ENCODE measurements at regions not wholly inside any gene's neighbourhood (a gene's known extent, or its start where the extent isn't known, plus 50 kb on each side); places are given as distances from the start of the nearest gene placed in this dataset.

DNA sequence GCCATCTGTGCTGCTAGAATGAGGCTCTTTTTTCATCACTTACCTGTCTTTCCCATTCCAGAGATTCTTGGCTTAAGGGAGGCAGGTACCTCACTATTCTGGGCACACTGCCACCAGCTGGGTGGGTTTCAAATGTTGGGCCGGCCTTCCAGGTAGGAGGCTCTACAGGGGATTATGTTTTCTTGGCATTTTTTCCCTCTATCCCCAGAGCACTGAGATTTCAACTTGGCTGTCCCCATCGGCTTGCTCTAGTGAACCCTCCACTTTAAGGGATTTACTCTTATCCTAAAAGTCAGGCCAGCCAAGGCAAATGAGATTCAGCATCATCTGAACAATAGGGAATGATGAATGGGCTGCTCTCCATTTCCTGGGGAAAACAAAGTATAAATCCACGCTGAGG is 710.1 kb upstream of the CELF2 start:
- Mint-ChIP-seq H3K27ac (no peak overlapping the region), H3K27me3 (peaks cover 24% of the 10 kb centered on the region), H3K36me3 (ENCODE audit: low read depth) (no peaks in the 10 kb centered on the region), H3K4me3 (no peak overlapping the region), H3K4me1 (no peaks in the 10 kb centered on the region)
- H3K9me3 ChIP-seq (ENCODE audit: control insufficient read depth, low read length, poor library complexity, severe bottlenecking), result no peaks in the 10 kb centered on the region
- DNase-seq, result no peak
- no peak for ATAC-seq

DNA sequence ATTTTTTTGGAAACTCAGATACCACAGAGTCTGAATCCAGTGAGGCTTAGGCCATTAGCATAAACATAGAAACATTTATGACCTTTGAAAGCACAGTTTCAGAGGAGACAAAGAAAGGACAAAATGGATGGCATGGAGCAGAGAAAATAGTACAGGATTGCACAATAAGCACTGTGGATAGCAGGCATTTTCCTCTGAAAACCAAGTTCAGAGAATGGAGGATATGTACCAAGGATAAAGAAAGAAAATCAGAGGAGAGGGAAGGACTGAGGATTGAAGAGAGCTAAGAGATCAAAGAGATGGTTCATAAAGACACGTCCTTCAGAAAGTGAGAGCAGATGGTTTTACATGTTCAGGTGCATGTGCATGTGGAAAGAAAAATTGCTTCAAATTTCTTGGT is 707.2 kb upstream of the CELF2 start:
- H3K36me3 Mint-ChIP-seq (ENCODE audit: low read depth), result no peaks in the 10 kb centered on the region
- no peak overlapping the region for H3K27ac Mint-ChIP-seq
- H3K4me3 Mint-ChIP-seq, result no peak overlapping the region
- no peaks in the 10 kb centered on the region for H3K4me1 Mint-ChIP-seq
- no peak for ATAC-seq
- no peaks in the 10 kb centered on the region for H3K9me3 ChIP-seq (ENCODE audit: control insufficient read depth, low read length, poor library complexity, severe bottlenecking)
- DNase-seq, result no peak
- peaks cover 8% of the 10 kb centered on the region for H3K27me3 Mint-ChIP-seq

DNA sequence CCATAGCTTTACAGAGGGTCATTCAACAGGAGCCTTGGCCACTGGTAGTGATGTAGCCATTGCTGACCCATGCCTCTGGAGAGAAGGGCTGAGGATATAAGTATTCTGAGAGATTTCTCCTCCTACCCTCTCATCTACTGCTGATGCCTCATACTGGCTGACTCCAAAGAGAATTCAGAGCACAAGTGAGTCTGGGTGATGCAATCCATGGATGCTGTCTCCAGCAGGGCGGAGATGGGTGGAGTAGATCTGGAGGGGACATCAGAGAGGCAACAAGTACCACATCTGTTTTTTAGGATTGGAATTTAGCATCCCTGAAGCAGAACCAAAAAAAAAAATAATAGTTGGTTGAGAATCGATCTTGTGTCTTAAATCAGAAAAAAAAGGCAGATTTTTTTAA is 705.7 kb upstream of the CELF2 start:
- H3K4me1 Mint-ChIP-seq, result no peaks in the 10 kb centered on the region
- H3K9me3 ChIP-seq (ENCODE audit: control insufficient read depth, low read length, poor library complexity, severe bottlenecking), result no peaks in the 10 kb centered on the region
- H3K27me3 Mint-ChIP-seq, result peaks cover 9% of the 10 kb centered on the region
- H3K4me3 Mint-ChIP-seq, result no peak overlapping the region
- no peaks in the 10 kb centered on the region for H3K36me3 Mint-ChIP-seq (ENCODE audit: low read depth)
- no peak for ATAC-seq
- H3K27ac Mint-ChIP-seq, result no peak overlapping the region
- DNase-seq, result no peak

DNA sequence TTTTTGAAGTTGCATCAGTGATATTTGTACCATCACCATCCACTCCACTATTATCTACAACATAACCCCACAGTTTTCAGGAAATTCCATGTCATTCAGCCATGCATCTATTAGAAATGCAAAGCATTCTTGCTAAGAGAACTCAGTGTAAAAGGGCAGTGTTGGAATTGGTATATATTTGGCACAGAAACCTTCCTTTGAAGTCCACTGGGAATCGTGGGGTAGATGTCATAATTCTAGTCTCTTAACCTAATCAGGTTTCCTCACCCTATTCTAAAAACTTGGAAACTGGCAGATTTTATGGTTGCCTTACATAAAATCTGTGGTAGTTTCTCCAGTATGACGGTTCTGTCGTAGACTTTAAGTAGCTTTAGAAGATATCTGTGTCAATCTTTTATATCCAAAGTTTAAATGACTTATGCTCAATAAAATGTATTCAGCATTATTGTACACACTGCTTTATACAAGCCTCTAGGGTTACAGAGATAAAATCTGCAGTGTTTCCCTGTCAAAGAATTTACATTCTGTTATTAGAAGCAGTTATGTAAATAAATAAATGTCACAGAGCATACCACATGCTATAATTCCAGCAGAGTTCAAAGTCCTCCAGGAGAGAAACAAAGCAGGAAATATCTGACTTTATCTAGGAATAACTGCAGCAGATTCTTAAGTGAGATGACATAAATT is 704.4 kb upstream of the CELF2 start:
- H3K27ac Mint-ChIP-seq, result no peak overlapping the region
- no peaks in the 10 kb centered on the region for H3K36me3 Mint-ChIP-seq (ENCODE audit: low read depth)
- H3K4me3 Mint-ChIP-seq, result no peak overlapping the region
- ATAC-seq, result no peak
- peaks cover 7% of the 10 kb centered on the region for H3K27me3 Mint-ChIP-seq
- no peaks in the 10 kb centered on the region for H3K4me1 Mint-ChIP-seq
- H3K9me3 ChIP-seq (ENCODE audit: control insufficient read depth, low read length, poor library complexity, severe bottlenecking), result no peaks in the 10 kb centered on the region
- no peak for DNase-seq

DNA sequence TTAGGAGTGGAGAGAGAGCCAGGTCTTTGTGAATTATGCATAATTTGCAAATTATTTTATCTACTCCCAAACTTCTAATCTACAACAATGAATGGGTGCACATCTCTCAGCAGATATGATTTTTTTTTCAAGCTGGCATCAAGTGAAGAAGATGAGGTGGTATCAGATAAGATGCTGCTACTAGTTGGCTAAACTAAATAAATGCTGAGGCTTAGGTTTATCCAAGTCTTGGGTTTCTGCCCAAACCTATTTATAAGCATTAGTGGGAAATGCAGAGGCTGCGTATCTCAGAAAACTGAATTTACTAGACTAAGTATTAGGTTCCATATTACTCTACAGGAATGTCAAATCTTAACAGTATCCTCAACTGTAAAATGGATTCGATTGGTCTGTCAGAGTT is 703.0 kb upstream of the CELF2 start:
- DNase-seq (no peak), ATAC-seq (no peak)
- H3K36me3 Mint-ChIP-seq (ENCODE audit: low read depth), result no peaks in the 10 kb centered on the region
- H3K27me3 Mint-ChIP-seq, result peaks cover 7% of the 10 kb centered on the region
- no peak overlapping the region for H3K4me3 Mint-ChIP-seq
- H3K9me3 ChIP-seq (ENCODE audit: control insufficient read depth, low read length, poor library complexity, severe bottlenecking), result no peaks in the 10 kb centered on the region
- no peak overlapping the region for H3K27ac Mint-ChIP-seq
- H3K4me1 Mint-ChIP-seq, result no peaks in the 10 kb centered on the region

DNA sequence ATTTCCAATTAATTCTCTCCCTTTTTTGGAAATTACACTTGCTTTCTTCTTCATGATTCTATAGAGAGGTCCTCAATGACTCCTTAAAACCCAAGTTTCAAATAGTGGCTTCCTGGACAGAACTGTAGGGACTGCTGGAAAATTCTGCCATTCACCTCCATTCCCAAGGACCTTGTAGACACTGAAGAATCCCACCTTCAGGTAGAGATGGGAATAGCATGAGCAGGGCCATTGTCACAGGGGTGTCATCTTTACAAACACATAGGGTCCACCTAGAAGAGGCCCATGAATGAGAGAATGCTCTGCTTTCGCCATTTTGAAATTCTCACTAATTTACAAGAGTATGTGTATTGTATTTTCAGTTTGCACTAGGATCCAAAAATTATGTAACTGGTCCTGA is 701.7 kb upstream of the CELF2 start:
- ATAC-seq, result no peak
- peaks cover 7% of the 10 kb centered on the region for H3K27me3 Mint-ChIP-seq
- no peak overlapping the region for H3K27ac Mint-ChIP-seq
- no peak overlapping the region for H3K4me3 Mint-ChIP-seq
- no peak for DNase-seq
- no peaks in the 10 kb centered on the region for H3K9me3 ChIP-seq (ENCODE audit: control insufficient read depth, low read length, poor library complexity, severe bottlenecking)
- no peaks in the 10 kb centered on the region for H3K4me1 Mint-ChIP-seq
- no peaks in the 10 kb centered on the region for H3K36me3 Mint-ChIP-seq (ENCODE audit: low read depth)

DNA sequence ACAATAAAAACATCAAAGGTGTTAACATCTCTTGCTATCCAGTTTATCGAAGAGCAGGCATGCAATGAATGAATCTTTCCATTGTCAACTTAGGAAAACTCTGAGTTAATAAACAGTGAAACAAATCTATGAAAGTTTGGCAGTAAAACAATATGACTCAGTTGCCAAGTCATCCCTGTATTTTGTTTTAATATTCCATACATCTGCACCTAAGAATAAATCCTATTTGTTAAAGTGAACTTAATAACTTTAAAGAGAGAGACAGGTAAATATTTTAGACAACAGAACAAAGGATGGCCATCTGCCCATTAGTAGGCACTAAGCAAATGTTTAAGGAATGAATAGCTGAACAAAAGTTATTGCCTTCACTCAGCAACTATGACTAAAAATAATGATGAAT is 700.5 kb upstream of the CELF2 start:
- ATAC-seq, result no peak
- no peak for DNase-seq
- H3K4me3 Mint-ChIP-seq, result no peak overlapping the region

DNA sequence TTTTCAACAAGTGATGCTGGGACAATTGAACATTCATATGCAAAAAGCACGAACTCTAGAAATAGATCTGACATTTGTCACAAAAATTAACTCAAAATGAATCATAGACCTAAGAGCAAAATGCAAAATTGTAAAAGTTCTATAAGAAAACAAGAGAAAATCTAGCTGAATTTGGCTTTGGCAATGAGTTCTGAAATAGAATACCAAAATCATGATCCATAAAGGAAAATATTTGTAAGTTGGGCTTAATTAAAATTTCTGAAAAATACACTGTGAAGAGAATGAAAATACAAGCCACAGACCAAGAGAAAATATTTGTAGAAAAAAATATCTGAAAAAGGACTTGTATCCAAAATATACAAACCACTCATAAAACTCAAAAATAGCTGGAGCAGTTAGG is 698.8 kb upstream of the CELF2 start:
- no peak for DNase-seq
- no peaks in the 10 kb centered on the region for H3K9me3 ChIP-seq (ENCODE audit: control insufficient read depth, low read length, poor library complexity, severe bottlenecking)
- H3K27ac Mint-ChIP-seq, result no peak overlapping the region
- ATAC-seq, result no peak
- peaks cover 2% of the 10 kb centered on the region for H3K36me3 Mint-ChIP-seq (ENCODE audit: low read depth)
- peaks cover 19% of the 10 kb centered on the region for H3K27me3 Mint-ChIP-seq
- H3K4me3 Mint-ChIP-seq, result no peak overlapping the region
- no peaks in the 10 kb centered on the region for H3K4me1 Mint-ChIP-seq

More for the DNA sequence above, 700.5 kb upstream of the CELF2 start:
- H3K27me3 Mint-ChIP-seq, result peaks cover 7% of the 10 kb centered on the region
- no peaks in the 10 kb centered on the region for H3K36me3 Mint-ChIP-seq (ENCODE audit: low read depth)
- no peak overlapping the region for H3K27ac Mint-ChIP-seq
- no peaks in the 10 kb centered on the region for H3K4me1 Mint-ChIP-seq
- H3K9me3 ChIP-seq (ENCODE audit: control insufficient read depth, low read length, poor library complexity, severe bottlenecking), result no peaks in the 10 kb centered on the region

DNA sequence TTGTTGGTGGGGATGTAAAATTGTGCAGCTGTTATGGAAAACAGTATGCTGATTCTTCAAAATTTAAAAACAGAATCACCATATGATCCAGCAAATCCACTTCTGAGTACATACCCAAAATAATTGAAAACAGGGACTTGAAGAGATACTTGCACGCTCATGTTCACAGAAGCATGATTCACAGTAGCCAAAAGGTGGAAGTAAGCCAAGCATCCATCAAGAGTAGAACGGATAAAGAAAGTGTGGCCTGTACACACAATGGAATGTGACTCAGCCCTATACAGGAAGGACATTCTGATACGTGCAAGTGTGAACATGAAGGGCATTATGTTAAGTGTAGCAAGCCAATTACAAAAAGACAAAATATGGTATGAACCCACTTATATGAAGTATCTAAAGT is 696.7 kb upstream of the CELF2 start:
- DNase-seq (no peak), ATAC-seq (no peak)
- Mint-ChIP-seq H3K27ac (no peak overlapping the region), H3K36me3 (ENCODE audit: low read depth) (peaks cover 2% of the 10 kb centered on the region), H3K4me3 (no peak overlapping the region), H3K4me1 (no peaks in the 10 kb centered on the region), H3K27me3 (peaks cover 19% of the 10 kb centered on the region)
- no peaks in the 10 kb centered on the region for H3K9me3 ChIP-seq (ENCODE audit: control insufficient read depth, low read length, poor library complexity, severe bottlenecking)

DNA sequence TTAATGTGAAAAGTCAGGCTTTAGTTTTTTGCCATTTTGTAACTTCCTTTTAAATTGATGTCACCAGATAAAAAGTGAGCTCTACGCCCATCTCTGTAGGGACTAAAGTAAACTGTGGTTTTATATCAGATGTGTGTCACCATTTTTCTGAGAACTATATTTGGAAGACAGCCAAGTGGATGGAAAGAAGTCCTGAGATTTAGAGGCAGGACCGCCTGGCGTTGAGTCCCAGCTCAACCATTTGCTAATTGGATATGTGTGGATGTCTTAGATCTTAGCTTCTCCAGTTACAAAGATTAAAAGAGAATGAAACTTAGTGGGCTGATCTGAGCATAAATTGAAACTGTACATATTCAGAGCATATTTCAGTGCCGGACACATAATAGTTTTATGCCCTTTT is 691.6 kb upstream of the CELF2 start:
- no peak for ATAC-seq
- peaks cover 26% of the 10 kb centered on the region for H3K27me3 Mint-ChIP-seq

DNA sequence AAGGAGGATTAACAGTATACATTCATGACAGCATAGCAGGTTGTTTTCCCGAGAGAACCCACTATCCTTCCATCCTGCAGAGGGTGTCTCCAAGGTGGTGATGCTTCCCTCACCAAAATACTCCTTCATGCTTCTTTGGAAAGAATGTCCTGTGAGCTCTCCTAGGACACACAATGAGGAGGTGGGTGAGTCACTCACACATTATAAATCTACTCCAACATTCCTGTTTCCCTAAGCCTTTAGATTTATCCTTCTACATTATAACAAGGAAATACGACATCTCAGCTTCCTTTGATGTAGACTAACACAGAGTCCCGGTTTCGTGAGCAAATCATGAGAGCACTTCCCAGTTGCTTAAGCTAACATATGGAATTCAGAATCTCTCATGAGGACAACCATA is 689.7 kb upstream of the CELF2 start:
- H3K4me1 Mint-ChIP-seq, result no peaks in the 10 kb centered on the region
- peaks cover 20% of the 10 kb centered on the region for H3K27me3 Mint-ChIP-seq
- H3K4me3 Mint-ChIP-seq, result no peak overlapping the region
- no peaks in the 10 kb centered on the region for H3K9me3 ChIP-seq (ENCODE audit: control insufficient read depth, low read length, poor library complexity, severe bottlenecking)
- H3K36me3 Mint-ChIP-seq (ENCODE audit: low read depth), result peaks cover under 1% of the 10 kb centered on the region
- no peak overlapping the region for H3K27ac Mint-ChIP-seq
- ATAC-seq (no peak), DNase-seq (no peak)

More for the DNA sequence above, 691.6 kb upstream of the CELF2 start:
- H3K4me1 Mint-ChIP-seq, result no peaks in the 10 kb centered on the region
- H3K27ac Mint-ChIP-seq, result no peak overlapping the region
- no peak for DNase-seq
- no peaks in the 10 kb centered on the region for H3K9me3 ChIP-seq (ENCODE audit: control insufficient read depth, low read length, poor library complexity, severe bottlenecking)
- peaks cover 2% of the 10 kb centered on the region for H3K36me3 Mint-ChIP-seq (ENCODE audit: low read depth)
- H3K4me3 Mint-ChIP-seq, result no peak overlapping the region

DNA sequence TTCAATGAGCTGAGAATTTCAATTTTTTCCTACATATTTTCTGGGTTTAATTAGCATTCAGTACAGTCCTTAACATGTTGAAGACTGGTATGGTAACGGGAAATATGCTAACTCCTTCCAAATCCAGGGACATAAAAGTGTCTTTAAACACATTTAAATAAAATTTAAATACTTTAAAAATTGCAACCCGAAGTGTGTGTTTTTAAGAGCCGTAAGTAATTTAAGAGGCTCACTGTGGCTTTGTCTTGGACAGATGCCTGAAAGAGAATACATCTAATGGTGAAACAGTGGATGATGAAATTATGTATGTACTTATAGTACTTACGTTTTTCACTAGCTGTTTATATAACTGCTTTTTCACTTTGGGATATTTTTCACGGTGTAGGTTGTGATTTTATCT is 687.3 kb upstream of the CELF2 start:
- ATAC-seq (no peak), DNase-seq (no peak)
- peaks cover 21% of the 10 kb centered on the region for H3K27me3 Mint-ChIP-seq
- no peaks in the 10 kb centered on the region for H3K4me1 Mint-ChIP-seq
- no peaks in the 10 kb centered on the region for H3K9me3 ChIP-seq (ENCODE audit: control insufficient read depth, low read length, poor library complexity, severe bottlenecking)
- no peaks in the 10 kb centered on the region for H3K36me3 Mint-ChIP-seq (ENCODE audit: low read depth)
- no peak overlapping the region for H3K4me3 Mint-ChIP-seq
- no peak overlapping the region for H3K27ac Mint-ChIP-seq

DNA sequence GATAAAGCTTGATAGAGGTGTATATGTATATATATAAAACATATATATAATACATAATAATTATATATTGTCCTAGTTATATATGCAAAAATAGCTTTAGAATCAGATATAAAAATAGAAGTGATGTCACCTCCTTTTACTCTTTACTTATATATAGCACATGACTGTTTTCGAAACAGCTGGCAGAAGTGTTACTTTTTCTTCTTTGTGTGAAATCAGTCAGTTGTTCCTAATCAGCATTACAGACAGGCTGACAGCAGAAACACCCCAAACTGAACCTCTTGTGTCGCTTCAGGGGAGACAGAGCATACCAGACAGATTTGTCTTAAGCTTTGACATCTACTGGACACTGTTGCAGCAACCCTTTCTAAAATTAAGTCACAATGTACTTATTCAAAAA is 684.9 kb upstream of the CELF2 start:
- no peak overlapping the region for H3K27ac Mint-ChIP-seq
- H3K4me1 Mint-ChIP-seq, result no peaks in the 10 kb centered on the region
- DNase-seq (no peak), ATAC-seq (no peak)
- no peaks in the 10 kb centered on the region for H3K36me3 Mint-ChIP-seq (ENCODE audit: low read depth)
- peaks cover 30% of the 10 kb centered on the region for H3K27me3 Mint-ChIP-seq
- H3K4me3 Mint-ChIP-seq, result no peak overlapping the region
- H3K9me3 ChIP-seq (ENCODE audit: control insufficient read depth, low read length, poor library complexity, severe bottlenecking), result no peaks in the 10 kb centered on the region

DNA sequence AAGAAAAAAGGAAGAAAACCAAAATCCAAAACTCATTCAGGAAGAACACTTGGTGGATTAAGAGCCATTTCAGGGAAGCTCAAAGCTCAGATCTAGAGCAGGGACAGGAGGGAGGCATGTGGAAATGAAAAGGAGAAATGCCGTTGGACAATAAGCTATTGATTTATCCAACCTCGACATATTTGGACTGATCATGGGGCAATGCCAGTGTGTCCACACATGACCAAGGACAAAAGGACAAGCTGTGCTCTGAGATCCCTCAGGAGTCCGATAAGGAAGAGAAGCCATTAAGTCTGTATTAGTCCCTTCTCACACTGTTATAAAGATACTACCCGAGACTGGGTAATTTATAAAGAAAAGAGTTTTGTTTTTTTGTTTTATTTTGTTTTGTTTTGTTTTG is 684.0 kb upstream of the CELF2 start:
- no peaks in the 10 kb centered on the region for H3K9me3 ChIP-seq (ENCODE audit: control insufficient read depth, low read length, poor library complexity, severe bottlenecking)
- Mint-ChIP-seq H3K27me3 (peaks cover 23% of the 10 kb centered on the region), H3K27ac (no peak overlapping the region), H3K36me3 (ENCODE audit: low read depth) (no peaks in the 10 kb centered on the region), H3K4me3 (no peak overlapping the region), H3K4me1 (no peaks in the 10 kb centered on the region)
- no peak for ATAC-seq
- no peak for DNase-seq
